Stimulated activated CD8-positive, alpha-beta memory T cell treated with anti-CD3 and anti-CD28 coated beads, Interleukin-12 subunit alpha, Interleukin-12 subunit beta, amount 100 ng/mL, for 24 hours (primary cell): ENCODE measurements at regions not wholly inside any gene's neighbourhood (a gene's known extent, or its start where the extent isn't known, plus 50 kb on each side); places are given as distances from the start of the nearest gene placed in this dataset.

Experiments used
- DNase-seq: peaks from one replicate; pipeline ENCODE4 v3.0.0-alpha.2; 2020; ENCODE audit errors: extremely low read depth

GRCh38 chr5:158162026-158162425, 303.1 kb upstream of the CLINT1 start:
- no peak for DNase-seq

DNA sequence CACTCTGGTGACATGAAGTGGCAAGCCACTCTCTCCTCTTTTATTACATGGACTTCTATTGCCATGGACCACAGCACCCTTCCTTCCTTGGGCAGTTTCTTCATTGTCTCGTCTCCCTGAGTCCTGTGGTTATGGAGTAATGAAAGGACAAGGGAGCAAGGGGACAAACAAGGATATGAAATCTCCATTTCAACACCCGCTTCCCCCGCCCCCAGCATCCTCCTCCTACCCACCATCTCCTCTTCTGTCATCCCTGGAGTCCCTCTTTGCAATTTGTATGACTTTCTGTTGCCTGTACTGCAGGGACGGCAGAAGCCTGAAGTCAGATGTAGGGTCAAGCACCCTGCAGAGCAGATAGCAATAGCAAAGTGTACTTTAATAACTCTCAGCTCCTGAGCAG, 300.7 kb upstream of the CLINT1 start:
- DNase-seq = no peak

- no peak for DNase-seq
These were observed 297.0 kb upstream of the CLINT1 start for GRCh38 chr5:158155811-158156505.

DNA sequence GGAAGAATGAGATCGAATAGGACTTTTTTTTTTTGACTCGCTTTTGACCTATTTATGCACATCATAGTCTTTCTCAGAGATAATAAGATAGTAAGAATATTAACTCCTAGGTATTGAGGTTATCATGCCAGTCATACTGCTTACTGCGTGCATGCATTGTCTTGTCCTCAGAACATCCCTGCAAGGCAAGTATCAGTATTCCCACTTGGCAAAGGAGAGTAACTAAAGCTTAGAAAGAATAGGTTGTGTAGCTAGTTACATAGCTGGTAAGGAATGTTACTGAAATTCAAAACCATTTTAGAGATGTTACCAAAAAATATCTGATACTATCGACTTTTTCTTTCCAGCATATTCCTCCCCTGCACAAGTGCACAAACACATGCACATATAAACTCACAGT, 296.1 kb upstream of the CLINT1 start:
- no peak for DNase-seq

DNA sequence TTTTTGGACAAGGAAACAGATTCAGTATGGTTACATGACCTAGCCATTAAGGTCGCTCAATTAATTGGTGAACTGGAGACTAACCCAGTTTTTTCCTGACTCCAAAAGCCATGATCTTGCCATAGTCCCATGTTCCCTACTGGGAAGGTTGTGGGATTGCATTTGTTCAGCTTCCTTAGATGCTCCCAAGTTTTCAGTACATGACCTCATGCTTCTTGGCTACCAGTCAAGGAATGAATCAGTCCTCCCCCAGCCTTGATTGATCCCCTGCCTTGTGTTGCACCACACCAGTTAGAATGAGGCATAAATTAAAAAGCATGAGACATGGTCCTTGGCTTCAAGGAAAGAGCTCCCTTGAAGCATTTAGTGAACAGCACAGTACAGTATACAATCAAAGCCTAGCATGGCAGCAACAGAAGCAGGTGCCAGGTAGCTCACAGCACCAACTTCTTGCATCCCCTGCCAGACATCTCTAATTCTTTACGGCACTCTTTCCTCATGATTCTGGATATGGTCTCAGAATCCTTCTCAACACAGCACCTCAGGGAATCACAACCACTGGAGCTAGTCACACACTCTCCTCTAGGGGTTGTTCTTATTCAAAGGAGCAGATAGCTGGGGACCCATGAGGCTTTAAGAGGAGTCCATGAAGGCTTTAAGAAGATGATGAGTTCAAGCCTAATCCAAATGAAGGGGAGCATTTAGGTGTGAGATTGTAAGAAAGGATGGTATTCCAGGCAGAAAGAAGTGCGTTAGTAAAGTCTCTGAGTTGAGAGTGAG, 295.5 kb upstream of the CLINT1 start:
- DNase-seq = no peak

- DNase-seq = no peak
These were observed 294.6 kb upstream of the CLINT1 start for GRCh38 chr5:158153508-158153907.

DNA sequence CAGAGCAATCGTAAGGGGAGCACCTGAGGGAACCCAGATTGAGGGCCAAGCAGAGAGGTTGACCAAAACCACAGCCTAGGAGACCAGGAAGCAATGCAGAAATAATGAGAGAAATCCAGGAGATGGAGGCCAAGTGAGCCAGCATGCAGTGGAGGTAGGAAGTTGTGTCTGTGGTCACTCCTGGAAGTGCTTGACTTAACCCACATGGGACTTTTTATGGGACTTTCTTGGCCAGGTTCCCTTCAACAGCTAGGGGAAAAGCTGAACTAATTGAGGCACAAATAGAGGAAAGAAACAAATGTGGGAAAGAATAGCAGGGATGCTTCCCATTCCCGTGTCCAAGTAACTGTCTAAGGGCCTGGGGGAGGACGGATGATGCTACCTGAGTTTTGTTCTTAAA, 293.2 kb upstream of the CLINT1 start:
- DNase-seq = no peak

DNA sequence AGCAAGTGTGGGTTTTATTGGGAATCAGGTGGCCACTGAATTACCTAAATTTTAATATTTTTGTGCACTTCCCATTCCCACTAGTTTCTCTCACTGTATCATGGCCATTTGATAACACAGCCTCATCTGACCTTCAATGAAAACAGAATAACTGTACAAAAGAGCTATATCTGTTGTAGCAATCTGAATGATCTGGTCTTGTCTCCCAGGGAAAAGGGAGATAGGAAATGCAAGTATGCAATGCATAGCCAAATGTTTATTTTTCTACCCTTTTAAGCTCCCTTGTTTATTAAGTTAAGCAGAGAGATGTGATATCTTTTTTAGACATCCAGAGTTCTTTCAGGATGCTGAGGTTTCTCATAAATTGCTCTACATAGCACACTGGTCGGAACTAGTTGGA, 288.3 kb upstream of the CLINT1 start:
- DNase-seq = no peak

- DNase-seq = no peak
These were observed 286.9 kb upstream of the CLINT1 start for GRCh38 chr5:158145827-158146226.

- DNase-seq = no peak
These were observed 284.1 kb upstream of the CLINT1 start for GRCh38 chr5:158143081-158143480.

DNA sequence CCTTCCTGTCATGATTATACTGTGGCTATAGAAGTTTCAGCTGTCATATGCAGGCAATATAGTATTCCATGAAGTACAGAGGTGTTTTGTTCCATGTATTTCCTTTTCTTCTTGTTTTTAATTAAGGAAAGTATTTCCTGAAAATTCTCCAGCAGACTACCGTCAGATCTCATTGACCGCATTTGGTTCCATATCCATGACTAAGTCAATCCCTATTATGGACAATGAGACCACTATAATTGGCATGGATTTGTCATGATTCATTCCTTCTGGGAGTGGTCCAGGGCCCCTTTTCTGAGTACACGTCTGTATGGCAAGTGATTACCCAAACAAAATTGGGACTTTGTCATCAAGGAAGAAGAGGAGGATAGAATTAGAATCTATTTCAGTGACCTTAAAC, 283.2 kb upstream of the CLINT1 start:
- DNase-seq = no peak

DNA sequence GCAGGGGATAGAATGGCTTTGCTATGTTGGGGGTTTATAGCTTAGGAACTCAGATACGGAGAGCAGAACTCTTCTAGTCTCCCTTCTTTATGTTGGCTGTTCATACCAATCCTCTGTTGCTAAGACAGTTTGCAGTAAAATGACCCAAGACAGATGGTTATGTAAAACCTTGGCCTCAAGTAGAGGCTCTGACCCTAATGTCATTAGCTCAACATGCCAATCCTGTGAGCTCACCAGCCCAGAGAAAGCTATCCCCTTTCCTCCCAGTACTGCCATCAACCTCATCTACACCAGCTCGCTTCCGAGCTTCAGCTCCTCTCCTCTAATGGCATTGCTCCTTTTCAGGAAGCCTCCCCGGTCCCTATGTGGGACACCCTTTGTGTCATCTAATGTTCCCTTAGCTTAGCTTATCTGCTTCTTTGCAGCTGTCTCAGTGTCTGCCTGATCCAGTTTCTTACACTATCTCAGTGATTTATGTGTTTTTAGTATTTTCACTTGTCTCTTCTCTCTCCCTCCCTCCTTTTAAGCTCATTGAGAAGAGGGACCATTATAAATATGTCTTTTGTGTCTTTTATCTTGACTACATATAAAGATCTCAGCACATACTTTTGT, 281.3 kb upstream of the CLINT1 start:
- DNase-seq = no peak

DNA sequence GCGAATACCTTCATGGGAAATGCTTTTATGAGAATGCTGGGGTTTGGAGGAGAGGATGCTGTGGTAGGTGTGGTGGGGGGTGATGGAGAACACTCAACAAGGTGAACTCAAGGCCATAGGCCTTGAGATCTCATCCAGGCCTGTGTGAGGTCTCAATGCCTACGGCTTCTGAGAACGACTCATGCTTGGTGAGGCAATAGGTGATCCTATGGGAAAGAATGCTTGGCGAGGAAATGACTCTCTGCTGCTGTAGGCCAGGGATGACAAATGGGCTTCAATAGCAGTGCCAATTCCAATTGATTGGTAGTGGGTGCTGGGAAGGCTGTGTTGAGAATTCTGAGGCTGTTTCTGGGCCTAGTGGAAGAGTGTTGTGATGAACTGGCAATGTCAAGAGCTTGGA, 280.2 kb upstream of the CLINT1 start:
- no peak for DNase-seq

GRCh38 chr5:158135682-158136179, 276.8 kb upstream of the CLINT1 start:
- DNase-seq = no peak

DNA sequence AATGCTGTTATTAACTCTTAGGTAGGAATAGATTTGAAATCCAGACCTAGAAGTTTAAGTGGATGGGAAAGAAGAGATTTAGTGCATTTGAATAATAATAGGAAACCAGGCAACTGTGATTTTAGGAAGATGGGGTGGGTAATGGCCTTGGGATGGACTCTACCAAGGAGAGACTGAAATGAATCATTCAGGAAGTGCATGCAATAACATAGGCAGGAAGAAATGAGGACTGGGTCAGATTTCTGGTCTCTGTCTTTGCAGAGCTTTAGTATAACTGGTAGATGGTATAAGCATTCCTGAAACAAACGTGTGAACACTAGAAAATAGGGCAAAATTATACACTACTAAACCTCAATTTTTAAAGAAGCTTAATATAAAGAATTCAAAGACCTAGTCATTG, 274.4 kb upstream of the CLINT1 start:
- no peak for DNase-seq

GRCh38 chr5:158127536-158127935, 268.6 kb upstream of the CLINT1 start:
- DNase-seq = no peak

DNA sequence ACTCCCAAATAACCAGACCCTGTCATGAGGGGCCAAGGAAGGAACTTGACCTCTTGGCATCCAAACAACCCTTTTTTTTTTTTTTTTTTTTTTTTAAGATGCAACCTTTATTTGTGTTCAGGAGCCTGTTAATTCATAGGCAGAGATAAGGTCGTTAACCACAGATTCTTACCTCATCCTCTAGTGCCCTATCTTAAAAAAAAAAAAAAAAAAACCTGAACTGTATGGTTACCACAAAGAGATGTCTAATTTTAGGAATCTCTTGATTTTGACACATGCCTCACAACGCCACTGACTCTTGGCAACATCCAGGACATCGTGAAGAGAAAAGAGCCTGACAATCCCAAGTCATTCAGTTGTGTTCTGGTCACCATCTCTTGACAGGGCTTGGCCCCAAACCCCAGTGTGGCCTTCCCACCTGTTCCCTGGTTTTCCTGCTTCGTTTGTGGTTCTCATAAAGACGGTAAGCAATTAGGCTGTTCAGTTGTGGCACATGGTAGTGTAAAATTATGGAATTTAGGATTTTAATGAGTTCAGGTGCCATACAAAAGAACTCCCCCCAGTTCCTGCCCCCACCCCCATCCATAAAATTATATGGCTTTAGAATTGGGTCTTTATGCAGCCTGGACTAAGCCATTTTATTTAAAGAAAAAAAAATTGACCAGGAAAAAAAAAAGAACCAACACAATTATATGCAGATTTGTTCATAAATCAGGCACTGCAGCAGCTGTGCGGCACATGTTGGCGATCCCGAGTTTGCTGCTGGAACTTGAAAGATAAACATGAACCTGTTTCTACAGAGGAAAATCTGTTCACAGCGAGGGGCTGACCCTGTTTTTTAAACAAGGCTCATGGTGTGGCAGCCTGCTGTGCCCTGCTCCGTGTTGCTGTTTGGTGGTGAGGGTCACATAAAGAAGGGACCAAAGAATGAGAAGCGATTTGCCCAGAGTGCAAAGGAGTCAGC, 267.8 kb upstream of the CLINT1 start:
- no peak for DNase-seq

GRCh38 chr5:158124606-158125316, 265.8 kb upstream of the CLINT1 start:
- DNase-seq = no peak

GRCh38 chr5:158123595-158123994, 264.6 kb upstream of the CLINT1 start:
- DNase-seq = no peak

DNA sequence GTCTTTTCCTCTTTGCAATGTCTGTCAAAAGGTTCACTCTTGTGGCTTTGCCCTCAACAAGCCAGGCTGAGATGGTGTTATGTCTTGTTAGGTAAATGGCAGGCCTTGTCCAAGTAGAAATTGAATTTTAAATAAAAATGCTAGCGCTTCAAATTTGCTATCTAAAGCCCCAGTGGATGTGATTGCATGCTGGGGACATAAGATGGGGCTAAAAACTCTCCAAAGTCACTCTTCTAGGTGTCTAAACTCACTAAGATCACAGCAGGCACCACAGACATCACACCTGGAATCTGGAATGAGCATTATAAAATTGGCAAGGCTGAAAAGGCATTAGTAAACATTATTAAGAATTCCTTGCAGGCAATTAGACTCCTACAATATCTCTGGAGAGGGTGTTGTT, 262.7 kb upstream of the CLINT1 start:
- no peak for DNase-seq

- DNase-seq = no peak
These were observed 261.8 kb upstream of the CLINT1 start for GRCh38 chr5:158120760-158121159.
